ENCODE measurements at regions not wholly inside any gene's neighbourhood (a gene's known extent, or its start where the extent isn't known, plus 50 kb on each side); places are given as distances from the start of the nearest gene placed in this dataset.

DNA sequence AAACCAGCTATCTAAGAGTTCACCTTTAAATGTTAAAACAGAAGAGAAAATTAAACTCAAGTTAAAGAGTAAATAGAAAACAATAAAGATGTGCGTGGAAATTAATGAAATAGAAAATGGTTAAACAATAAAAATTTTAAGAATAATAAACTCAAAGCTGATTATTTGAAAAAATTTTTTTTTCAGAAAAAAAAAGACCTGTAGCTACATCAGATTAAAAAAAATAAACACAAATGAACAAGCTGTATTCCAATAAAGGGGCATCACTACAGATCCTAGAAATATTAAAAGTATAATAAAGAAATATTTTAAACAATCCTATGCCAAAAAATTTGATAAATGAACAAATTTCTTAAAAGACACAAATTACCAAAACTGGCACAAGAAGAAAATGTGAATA is 64.1 kb downstream of the DRD1 start:
- TF ChIP-seq, protein P1, sequence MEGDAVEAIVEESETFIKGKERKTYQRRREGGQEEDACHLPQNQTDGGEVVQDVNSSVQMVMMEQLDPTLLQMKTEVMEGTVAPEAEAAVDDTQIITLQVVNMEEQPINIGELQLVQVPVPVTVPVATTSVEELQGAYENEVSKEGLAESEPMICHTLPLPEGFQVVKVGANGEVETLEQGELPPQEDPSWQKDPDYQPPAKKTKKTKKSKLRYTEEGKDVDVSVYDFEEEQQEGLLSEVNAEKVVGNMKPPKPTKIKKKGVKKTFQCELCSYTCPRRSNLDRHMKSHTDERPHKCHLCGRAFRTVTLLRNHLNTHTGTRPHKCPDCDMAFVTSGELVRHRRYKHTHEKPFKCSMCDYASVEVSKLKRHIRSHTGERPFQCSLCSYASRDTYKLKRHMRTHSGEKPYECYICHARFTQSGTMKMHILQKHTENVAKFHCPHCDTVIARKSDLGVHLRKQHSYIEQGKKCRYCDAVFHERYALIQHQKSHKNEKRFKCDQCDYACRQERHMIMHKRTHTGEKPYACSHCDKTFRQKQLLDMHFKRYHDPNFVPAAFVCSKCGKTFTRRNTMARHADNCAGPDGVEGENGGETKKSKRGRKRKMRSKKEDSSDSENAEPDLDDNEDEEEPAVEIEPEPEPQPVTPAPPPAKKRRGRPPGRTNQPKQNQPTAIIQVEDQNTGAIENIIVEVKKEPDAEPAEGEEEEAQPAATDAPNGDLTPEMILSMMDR (IDR thresholded peaks at IDR 0.05), result no peak
- TF ChIP-seq POLR2AphosphoS5 (IDR thresholded peaks at IDR 0.05) (no peak), POLR2A (IDR thresholded peaks at IDR 0.05) (no peak), EP300 (IDR thresholded peaks at IDR 0.05) (no peak)

Measured in sigmoid colon (tissue), 4 donors.